Ascending aorta (tissue), 2 donors: ENCODE measurements at regions not wholly inside any gene's neighbourhood (a gene's known extent, or its start where the extent isn't known, plus 50 kb on each side); places are given as distances from the start of the nearest gene placed in this dataset.

Experiments used
- DNase-seq, 2 donors: peaks; one replicate each; pipeline ENCODE4 v3.0.0-alpha.2; 2019; ENCODE audit warnings: low spot score in 2 of 2
- H3K27ac ChIP-seq, 2 donors: fragments of 200-600 bp; sonication (generic); one replicate each; pipeline ENCODE4 v1.5.1; 2016 to 2017; ENCODE audit warnings: mild to moderate bottlenecking in 1 of 2
- H3K27me3 ChIP-seq: fragments of 200-600 bp; sonication (generic); one replicate; pipeline ENCODE4 v1.5.1; 2017
- H3K36me3 ChIP-seq, 2 donors: fragments of 200-600 bp; sonication (generic); one replicate each; pipeline ENCODE4 v1.5.1; 2016
- H3K4me1 ChIP-seq, 2 donors: fragments of 200-600 bp; sonication (generic); one replicate each; pipeline ENCODE4 v1.5.1; 2016 to 2017; ENCODE audit warnings: mild to moderate bottlenecking in 1 of 2
- H3K4me3 ChIP-seq, 2 donors: fragments of 200-600 bp; sonication (generic); one replicate each; pipeline ENCODE4 v1.5.1; 2016 to 2017; ENCODE audit warnings: mild to moderate bottlenecking in 1 of 2
- H3K9me3 ChIP-seq, 2 donors: fragments of 200-600 bp; sonication (generic); one replicate each; pipeline ENCODE4 v1.5.1; 2016
- intact Hi-C: fragments of 100-400 bp; cut with DNase I; formaldehyde crosslinking; loops from one replicate; pipeline ENCODE4 v1.15.1; 2023
- TF ChIP-seq, protein P1 (sequence below), 3 experiments: fragments of 200-600 bp in 2 of 3; fragments of 450-650 bp in 1 of 3; sonication (generic) in 2 of 3; IDR thresholded peaks; one replicate each; pipeline ENCODE4 v1.5.1; 2016 to 2019; ENCODE audit warnings: antibody characterized with exemption in 3 of 3, mild to moderate bottlenecking in 1 of 3, moderate library complexity in 1 of 3

DNA sequence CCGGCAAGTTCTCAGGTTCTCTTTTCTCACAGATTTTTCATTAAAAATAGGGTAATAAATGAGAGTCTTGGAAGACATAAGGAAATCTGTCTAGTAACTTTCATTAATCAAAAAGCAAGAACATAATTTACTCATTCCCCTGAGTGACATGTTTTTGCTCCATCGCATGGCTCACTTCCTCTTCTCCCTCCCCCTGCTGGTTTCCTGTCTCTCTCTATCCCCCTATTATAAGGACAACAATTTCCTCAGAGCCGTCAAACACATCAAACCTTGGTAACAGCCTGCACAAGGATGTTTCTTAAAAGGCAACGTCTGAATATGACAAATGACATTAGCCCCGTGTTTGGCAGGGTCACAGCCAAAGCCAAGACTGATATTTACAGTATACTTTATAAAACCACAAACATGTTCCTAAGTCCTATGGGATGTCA lies 1149.6 kb downstream of the IGSF11 start:
- Histone ChIP-seq H3K36me3 (no peaks in the 10 kb centered on the region), H3K27ac (no peak overlapping the region), H3K4me1 (no peaks in the 10 kb centered on the region), H3K4me3 (no peak overlapping the region), H3K27me3 (no peaks in the 10 kb centered on the region), H3K9me3 (no peaks in the 10 kb centered on the region)
- intact Hi-C loops, result no loop called here
- DNase-seq, result no peak
- TF ChIP-seq, protein P1, sequence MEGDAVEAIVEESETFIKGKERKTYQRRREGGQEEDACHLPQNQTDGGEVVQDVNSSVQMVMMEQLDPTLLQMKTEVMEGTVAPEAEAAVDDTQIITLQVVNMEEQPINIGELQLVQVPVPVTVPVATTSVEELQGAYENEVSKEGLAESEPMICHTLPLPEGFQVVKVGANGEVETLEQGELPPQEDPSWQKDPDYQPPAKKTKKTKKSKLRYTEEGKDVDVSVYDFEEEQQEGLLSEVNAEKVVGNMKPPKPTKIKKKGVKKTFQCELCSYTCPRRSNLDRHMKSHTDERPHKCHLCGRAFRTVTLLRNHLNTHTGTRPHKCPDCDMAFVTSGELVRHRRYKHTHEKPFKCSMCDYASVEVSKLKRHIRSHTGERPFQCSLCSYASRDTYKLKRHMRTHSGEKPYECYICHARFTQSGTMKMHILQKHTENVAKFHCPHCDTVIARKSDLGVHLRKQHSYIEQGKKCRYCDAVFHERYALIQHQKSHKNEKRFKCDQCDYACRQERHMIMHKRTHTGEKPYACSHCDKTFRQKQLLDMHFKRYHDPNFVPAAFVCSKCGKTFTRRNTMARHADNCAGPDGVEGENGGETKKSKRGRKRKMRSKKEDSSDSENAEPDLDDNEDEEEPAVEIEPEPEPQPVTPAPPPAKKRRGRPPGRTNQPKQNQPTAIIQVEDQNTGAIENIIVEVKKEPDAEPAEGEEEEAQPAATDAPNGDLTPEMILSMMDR (IDR thresholded peaks at IDR 0.05), result no peak

DNA sequence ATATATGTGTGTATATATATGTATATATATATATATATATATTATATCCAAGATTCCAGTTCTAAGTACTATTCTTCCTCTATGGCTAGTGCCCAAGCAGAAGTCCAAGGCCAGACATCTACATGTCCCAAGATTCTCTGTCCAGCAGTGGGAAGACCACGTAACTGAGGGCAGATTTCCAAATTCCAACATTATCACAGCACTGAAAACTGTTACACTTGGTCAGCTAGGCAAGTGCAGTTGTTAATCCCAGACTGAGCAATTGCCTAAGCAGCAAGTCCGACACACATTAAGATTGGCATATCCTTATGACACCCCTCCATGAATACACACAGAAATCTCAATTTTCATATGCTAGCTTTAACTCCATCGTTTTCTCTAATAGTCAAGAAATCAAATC lies 1148.5 kb downstream of the IGSF11 start:
- no peaks in the 10 kb centered on the region for H3K27me3 ChIP-seq
- H3K4me3 ChIP-seq, result no peak overlapping the region
- H3K36me3 ChIP-seq, result no peaks in the 10 kb centered on the region
- no peaks in the 10 kb centered on the region for H3K4me1 ChIP-seq
- H3K9me3 ChIP-seq, result no peaks in the 10 kb centered on the region
- DNase-seq, result no peak
- TF ChIP-seq, protein P1 (IDR thresholded peaks at IDR 0.05), result no peak
- no peak overlapping the region for H3K27ac ChIP-seq
- intact Hi-C loops, result no loop called here

DNA sequence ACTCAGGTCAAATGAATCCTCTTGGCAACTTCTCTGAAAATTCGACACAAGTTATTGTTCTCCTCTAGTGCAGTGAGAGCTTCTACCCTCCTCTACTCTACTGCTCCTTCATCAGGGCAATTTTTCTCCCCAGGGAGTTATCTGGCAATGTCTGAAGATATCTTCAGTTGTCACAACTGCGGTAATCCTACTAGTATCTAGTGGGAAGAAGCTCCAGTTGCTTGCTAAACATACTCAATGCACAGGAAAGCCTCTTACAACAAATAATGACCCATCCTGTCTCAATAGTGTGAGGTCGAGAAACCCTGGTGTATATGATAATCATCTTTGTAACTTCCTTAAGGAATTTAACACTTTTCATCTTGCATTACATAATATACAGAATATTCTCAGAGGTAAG lies 1147.6 kb downstream of the IGSF11 start:
- intact Hi-C loops, result no loop called here
- Histone ChIP-seq H3K27ac (no peak overlapping the region), H3K36me3 (no peaks in the 10 kb centered on the region), H3K9me3 (no peaks in the 10 kb centered on the region), H3K4me1 (no peaks in the 10 kb centered on the region), H3K4me3 (no peak overlapping the region), H3K27me3 (no peaks in the 10 kb centered on the region)
- TF ChIP-seq, protein P1 (IDR thresholded peaks at IDR 0.05), result no peak
- DNase-seq, result no peak

DNA sequence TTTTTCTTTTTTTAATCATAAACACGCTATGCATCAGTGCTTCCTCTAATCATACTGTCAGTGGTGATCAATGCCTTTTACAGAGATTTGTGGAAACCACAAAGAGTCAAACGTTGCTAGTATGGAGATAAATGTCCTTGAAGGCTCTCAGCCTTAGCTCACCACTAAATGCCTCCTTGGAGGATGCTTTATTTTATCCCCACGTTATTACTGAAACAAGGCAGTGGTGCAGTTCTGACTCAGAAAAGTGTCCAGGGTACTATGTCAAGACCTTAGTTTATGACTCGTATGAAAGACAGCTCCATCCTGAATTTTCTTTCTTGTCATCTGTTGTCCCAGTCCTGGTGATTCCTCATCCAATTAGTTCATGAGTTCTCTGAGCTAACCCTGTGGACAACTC lies 1146.7 kb downstream of the IGSF11 start:
- Histone ChIP-seq H3K4me1 (no peaks in the 10 kb centered on the region), H3K27me3 (no peaks in the 10 kb centered on the region), H3K27ac (no peak overlapping the region), H3K36me3 (no peaks in the 10 kb centered on the region), H3K4me3 (no peak overlapping the region), H3K9me3 (no peaks in the 10 kb centered on the region)
- no peak for DNase-seq
- intact Hi-C loops, result no loop called here
- TF ChIP-seq, protein P1 (IDR thresholded peaks at IDR 0.05), result no peak

DNA sequence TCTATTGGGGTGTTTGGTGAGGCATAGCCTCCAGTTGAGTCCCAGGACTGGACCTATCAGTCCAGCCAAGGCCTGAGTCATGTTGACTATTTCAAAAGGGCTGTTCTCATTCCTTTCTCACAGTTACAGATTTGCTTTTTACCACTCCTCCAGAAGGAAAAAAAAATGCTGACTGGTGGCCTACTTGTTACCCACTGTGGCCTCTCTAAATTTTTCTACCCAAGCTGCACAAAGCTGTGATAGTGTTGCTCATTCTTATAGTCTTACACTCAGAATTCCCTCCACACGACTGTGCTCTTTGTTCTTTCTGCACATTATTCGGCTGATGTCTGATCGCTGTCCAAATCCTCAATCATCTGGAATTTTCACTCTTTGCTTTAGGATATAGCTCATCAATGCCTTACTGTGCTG lies 1142.2 kb downstream of the IGSF11 start:
- Histone ChIP-seq H3K36me3 (no peaks in the 10 kb centered on the region), H3K4me3 (no peak overlapping the region), H3K4me1 (no peaks in the 10 kb centered on the region), H3K27ac (no peak overlapping the region), H3K27me3 (no peaks in the 10 kb centered on the region), H3K9me3 (no peaks in the 10 kb centered on the region)
- no peak for DNase-seq
- TF ChIP-seq, protein P1 (IDR thresholded peaks at IDR 0.05), result no peak
- intact Hi-C loops, result no loop called here

DNA sequence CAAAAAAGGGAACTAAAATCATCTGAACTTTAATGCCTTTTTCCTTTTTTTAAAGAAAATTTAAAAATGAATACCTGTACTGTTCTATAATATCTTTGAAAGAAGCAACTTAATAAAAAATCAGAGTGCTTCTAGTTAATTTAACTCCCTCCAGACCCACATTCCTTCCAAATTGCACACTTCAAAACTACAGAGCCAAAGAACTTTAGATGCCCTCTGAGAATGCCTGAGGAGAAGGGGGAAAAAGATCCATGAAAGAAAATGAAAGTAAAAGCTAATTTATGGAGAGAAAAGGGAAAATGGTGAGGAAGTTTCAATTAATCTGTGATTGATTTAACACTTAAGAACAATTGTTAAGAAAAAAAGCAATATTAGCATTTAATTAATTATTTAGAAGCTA lies 1141.6 kb downstream of the IGSF11 start:
- intact Hi-C loops, result no loop called here
- TF ChIP-seq, protein P1 (IDR thresholded peaks at IDR 0.05), result no peak
- no peak overlapping the region for H3K4me3 ChIP-seq

More for the DNA sequence above, 1141.6 kb downstream of the IGSF11 start:
- Histone ChIP-seq H3K27ac (no peak overlapping the region), H3K9me3 (no peaks in the 10 kb centered on the region), H3K4me1 (no peaks in the 10 kb centered on the region), H3K36me3 (no peaks in the 10 kb centered on the region), H3K27me3 (no peaks in the 10 kb centered on the region)
- DNase-seq, result no peak
